Hepatocyte (in vitro differentiated cells): ENCODE measurements at regions not wholly inside any gene's neighbourhood (a gene's known extent, or its start where the extent isn't known, plus 50 kb on each side); places are given as distances from the start of the nearest gene placed in this dataset.
A peak's percentile ranks its signal among the peaks of the same experiment; 100 is the strongest.

Experiments used
- DNase-seq: peaks from one replicate; pipeline ENCODE4 v3.0.0-alpha.2; 2016; ENCODE audit warnings: low spot score
- H2AFZ ChIP-seq: fragments of 200-600 bp; sonication (generic); 2 replicates; pipeline ENCODE4 v1.6.0; 2016; ENCODE audit warnings: antibody characterized with exemption, mild to moderate bottlenecking
- H3K27ac ChIP-seq: fragments of 200-600 bp; sonication (generic); 2 replicates; pipeline ENCODE4 v1.5.1; 2016; ENCODE audit warnings: mild to moderate bottlenecking
- H3K27me3 ChIP-seq: fragments of 200-600 bp; sonication (generic); 2 replicates; pipeline ENCODE4 v1.6.1; 2016
- H3K36me3 ChIP-seq: fragments of 200-600 bp; sonication (generic); replicated peaks from 2 replicates; pipeline ENCODE4 v1.5.1; 2016; ENCODE audit warnings: low read depth; ENCODE audit not compliant: insufficient read depth
- H3K4me1 ChIP-seq: fragments of 200-600 bp; sonication (generic); 2 replicates; pipeline ENCODE4 v1.5.1; 2016; ENCODE audit warnings: mild to moderate bottlenecking, moderate library complexity; ENCODE audit not compliant: insufficient read depth
- H3K4me2 ChIP-seq: fragments of 200-600 bp; sonication (generic); 2 replicates; pipeline ENCODE4 v1.6.0; 2016
- H3K4me3 ChIP-seq: fragments of 200-600 bp; sonication (generic); 2 replicates; pipeline ENCODE4 v1.5.1; 2016; ENCODE audit warnings: mild to moderate bottlenecking
- H3K79me2 ChIP-seq: fragments of 200-600 bp; sonication (generic); 2 replicates; pipeline ENCODE4 v1.6.0; 2017; ENCODE audit warnings: mild to moderate bottlenecking
- H3K9me2 ChIP-seq: fragments of 200-600 bp; sonication (generic); replicated peaks from 2 replicates; pipeline ENCODE4 v1.6.0; 2017; ENCODE audit warnings: mild to moderate bottlenecking; ENCODE audit not compliant: insufficient read depth
- H3K9me3 ChIP-seq: fragments of 200-600 bp; sonication (generic); 2 replicates; pipeline ENCODE4 v1.5.1; 2016; ENCODE audit warnings: low read depth, mild to moderate bottlenecking
- H4K20me1 ChIP-seq: fragments of 200-600 bp; sonication (generic); 2 replicates; pipeline ENCODE4 v1.6.0; 2016; ENCODE audit warnings: mild to moderate bottlenecking; ENCODE audit not compliant: insufficient read depth, poor library complexity, severe bottlenecking
- CTCF ChIP-seq: fragments of 200-600 bp; sonication (generic); IDR thresholded peaks from 2 replicates; pipeline ENCODE4 v1.5.1; 2016; ENCODE audit warnings: antibody characterized with exemption, mild to moderate bottlenecking; ENCODE audit not compliant: poor library complexity
- EZH2 ChIP-seq: fragments of 200-600 bp; sonication (generic); IDR thresholded peaks from 2 replicates; pipeline ENCODE4 v1.6.1; 2016; ENCODE audit warnings: antibody characterized with exemption, mild to moderate bottlenecking, borderline replicate concordance
- EZH2phosphoT487 ChIP-seq: fragments of 200-600 bp; sonication (generic); IDR thresholded peaks from one replicate; pipeline ENCODE4 v1.6.1; 2018; ENCODE audit warnings: antibody characterized with exemption, mild to moderate bottlenecking, low read depth, moderate library complexity; ENCODE audit not compliant: unreplicated experiment, severe bottlenecking
- WGBS: methylation state at CpG from one replicate; pipeline ENCODE4 v1.1.6; 2016; ENCODE audit warnings: low lambda C conversion rate; ENCODE audit errors: missing lambda C conversion rate; 5-methylcytosine and 5-hydroxymethylcytosine counted together

DNA sequence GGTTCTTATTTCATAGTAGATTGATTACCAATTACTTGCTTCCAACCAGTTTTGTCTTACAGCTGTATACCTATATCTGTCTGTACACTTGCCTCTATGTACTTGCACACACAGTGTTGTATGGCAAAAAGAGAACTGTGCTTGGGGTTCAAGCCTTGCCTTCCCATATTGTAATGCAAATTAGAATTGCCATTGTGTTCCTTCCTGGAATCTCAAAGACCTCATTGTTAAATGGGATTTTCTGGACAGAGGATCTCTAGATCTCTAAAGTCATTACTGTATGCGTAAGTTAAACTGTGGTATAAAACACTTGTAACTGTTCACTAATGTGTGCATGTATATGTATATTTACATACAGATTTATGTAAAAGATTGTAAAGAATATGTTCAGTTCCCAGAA, 428.8 kb downstream of the CAAP1 start:
- H3K9me2 ChIP-seq, result no peaks in the 10 kb centered on the region
- H3K4me2 ChIP-seq, result no peak overlapping the region
- TF ChIP-seq EZH2phosphoT487 (no peak), EZH2 (no peak), CTCF (no peak)
- no peak for DNase-seq
- no peak overlapping the region for H3K4me3 ChIP-seq
- H3K27ac ChIP-seq, result no peak overlapping the region
- no peaks in the 10 kb centered on the region for H3K9me3 ChIP-seq
- 97% methylated on average over 1 of the region's 1 CpG for WGBS
- H2AFZ ChIP-seq, result no peak overlapping the region
- no peaks in the 10 kb centered on the region for H4K20me1 ChIP-seq
- no peaks in the 10 kb centered on the region for H3K79me2 ChIP-seq
- H3K36me3 ChIP-seq, result no peaks in the 10 kb centered on the region
- no peaks in the 10 kb centered on the region for H3K4me1 ChIP-seq
- H3K27me3 ChIP-seq, result no peaks in the 10 kb centered on the region

DNA sequence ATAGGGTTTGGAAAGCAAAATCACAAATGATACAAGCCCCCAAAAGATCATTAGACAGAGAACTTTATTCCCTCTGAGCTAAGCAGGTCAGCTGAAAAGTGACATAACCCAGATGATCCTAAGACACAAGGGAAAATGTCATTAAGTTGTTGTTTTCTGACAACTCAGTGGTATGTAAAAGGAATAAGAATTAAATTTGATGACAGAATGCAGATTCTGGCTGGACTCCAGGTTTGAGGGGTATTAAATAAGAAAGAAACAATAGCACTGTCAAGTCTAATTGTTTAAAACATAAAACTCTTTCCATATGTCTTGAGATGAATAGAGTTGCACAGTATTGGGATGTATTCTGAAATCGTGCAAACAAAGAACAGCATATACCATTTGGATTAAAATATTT, 429.9 kb downstream of the CAAP1 start:
- no peak for TF ChIP-seq EZH2phosphoT487
- no peak for TF ChIP-seq EZH2
- no peak for TF ChIP-seq CTCF
- H3K79me2 ChIP-seq, result no peaks in the 10 kb centered on the region
- H3K27ac ChIP-seq, result no peak overlapping the region
- no peak overlapping the region for H3K4me3 ChIP-seq
- H3K9me3 ChIP-seq, result no peaks in the 10 kb centered on the region
- no peak overlapping the region for H3K4me2 ChIP-seq
- no peaks in the 10 kb centered on the region for H4K20me1 ChIP-seq
- no peaks in the 10 kb centered on the region for H3K27me3 ChIP-seq
- no peaks in the 10 kb centered on the region for H3K4me1 ChIP-seq
- 0% methylated on average over 1 of the region's 1 CpG for WGBS
- H2AFZ ChIP-seq, result no peak overlapping the region
- DNase-seq, result no peak
- no peaks in the 10 kb centered on the region for H3K9me2 ChIP-seq
- H3K36me3 ChIP-seq, result no peaks in the 10 kb centered on the region

- 43% methylated on average over 1 of the region's 1 CpG for WGBS
- TF ChIP-seq EZH2, result no peak
- TF ChIP-seq CTCF, result no peak
- no peak for TF ChIP-seq EZH2phosphoT487
- no peaks in the 10 kb centered on the region for H3K9me2 ChIP-seq
- H4K20me1 ChIP-seq, result no peaks in the 10 kb centered on the region
- H3K4me1 ChIP-seq, result no peaks in the 10 kb centered on the region
- H3K9me3 ChIP-seq, result no peaks in the 10 kb centered on the region
- H3K79me2 ChIP-seq, result no peaks in the 10 kb centered on the region
- no peak overlapping the region for H2AFZ ChIP-seq
- H3K4me2 ChIP-seq, result no peak overlapping the region
- no peak overlapping the region for H3K4me3 ChIP-seq
- peak; percentile 19 for DNase-seq
- no peaks in the 10 kb centered on the region for H3K27me3 ChIP-seq
- no peak overlapping the region for H3K27ac ChIP-seq
- no peaks in the 10 kb centered on the region for H3K36me3 ChIP-seq
These were observed 430.4 kb downstream of the CAAP1 start for GRCh38 chr9:26462213-26462612.

GRCh38 chr9:26460624-26461023, 432.0 kb downstream of the CAAP1 start:
- H3K4me3 ChIP-seq, result no peak overlapping the region
- TF ChIP-seq EZH2, result no peak
- TF ChIP-seq EZH2phosphoT487, result no peak
- TF ChIP-seq CTCF, result no peak
- H3K9me2 ChIP-seq, result no peaks in the 10 kb centered on the region
- no peaks in the 10 kb centered on the region for H3K79me2 ChIP-seq
- no peaks in the 10 kb centered on the region for H3K27me3 ChIP-seq
- H3K4me2 ChIP-seq, result no peak overlapping the region
- no peak overlapping the region for H3K27ac ChIP-seq
- no peaks in the 10 kb centered on the region for H3K36me3 ChIP-seq
- H2AFZ ChIP-seq, result no peak overlapping the region
- no peaks in the 10 kb centered on the region for H3K9me3 ChIP-seq
- H4K20me1 ChIP-seq, result no peaks in the 10 kb centered on the region
- no peak for DNase-seq
- WGBS, result 17% methylated on average over 1 of the region's 1 CpG
- no peaks in the 10 kb centered on the region for H3K4me1 ChIP-seq
